Effector CD8-positive, alpha-beta T cell (primary cell): ENCODE measurements at regions not wholly inside any gene's neighbourhood (a gene's known extent, or its start where the extent isn't known, plus 50 kb on each side); places are given as distances from the start of the nearest gene placed in this dataset.
"Not testable (repeated sequence)": the region's sequence is repeated elsewhere in the genome, so short reads cannot be mapped to it uniquely, and the experiment has no call there.

ENCODE experiments used
- DNase-seq: peaks from one replicate; lab custom pipeline; 2025; lab: John Stamatoyannopoulos, UW

DNA sequence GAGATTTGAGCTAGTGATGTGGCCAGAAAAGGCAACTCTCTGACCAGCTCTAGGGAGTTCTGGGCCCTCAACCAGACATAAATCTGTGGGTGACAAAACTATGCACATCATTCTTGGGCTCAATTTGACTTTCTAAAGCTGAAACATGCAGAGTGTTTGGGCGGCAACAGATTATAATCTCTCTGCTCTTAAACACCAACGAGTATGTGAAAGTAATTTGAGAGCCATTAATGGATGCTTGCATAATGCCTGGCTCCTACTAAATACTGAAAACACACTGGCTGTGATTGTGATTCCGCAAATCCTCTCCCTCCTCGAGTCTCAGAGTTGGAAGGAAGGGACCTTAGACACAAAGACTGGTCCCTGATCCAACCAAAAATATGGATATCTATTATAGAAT is 186.7 kb downstream of the UACA start:
- no peak for DNase-seq

DNA sequence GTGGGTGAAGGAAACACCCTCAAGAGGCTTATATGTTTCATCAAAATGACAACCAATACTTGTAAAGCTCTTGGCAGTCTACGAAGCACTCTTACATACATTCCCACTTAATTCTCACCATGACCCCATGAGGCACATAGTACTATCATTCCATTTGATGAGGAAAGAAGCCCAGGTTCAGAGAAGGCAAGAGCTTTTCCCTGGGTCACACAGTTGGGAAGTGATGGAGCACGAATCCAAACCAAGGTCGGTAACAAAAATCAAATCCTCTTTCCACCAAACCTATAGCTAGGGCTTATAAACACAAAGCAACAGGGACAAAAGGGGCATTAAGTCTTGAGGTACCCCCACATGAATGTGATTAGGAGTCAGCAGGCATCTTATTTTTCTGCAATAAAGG is 187.1 kb downstream of the UACA start:
- no peak for DNase-seq

DNA sequence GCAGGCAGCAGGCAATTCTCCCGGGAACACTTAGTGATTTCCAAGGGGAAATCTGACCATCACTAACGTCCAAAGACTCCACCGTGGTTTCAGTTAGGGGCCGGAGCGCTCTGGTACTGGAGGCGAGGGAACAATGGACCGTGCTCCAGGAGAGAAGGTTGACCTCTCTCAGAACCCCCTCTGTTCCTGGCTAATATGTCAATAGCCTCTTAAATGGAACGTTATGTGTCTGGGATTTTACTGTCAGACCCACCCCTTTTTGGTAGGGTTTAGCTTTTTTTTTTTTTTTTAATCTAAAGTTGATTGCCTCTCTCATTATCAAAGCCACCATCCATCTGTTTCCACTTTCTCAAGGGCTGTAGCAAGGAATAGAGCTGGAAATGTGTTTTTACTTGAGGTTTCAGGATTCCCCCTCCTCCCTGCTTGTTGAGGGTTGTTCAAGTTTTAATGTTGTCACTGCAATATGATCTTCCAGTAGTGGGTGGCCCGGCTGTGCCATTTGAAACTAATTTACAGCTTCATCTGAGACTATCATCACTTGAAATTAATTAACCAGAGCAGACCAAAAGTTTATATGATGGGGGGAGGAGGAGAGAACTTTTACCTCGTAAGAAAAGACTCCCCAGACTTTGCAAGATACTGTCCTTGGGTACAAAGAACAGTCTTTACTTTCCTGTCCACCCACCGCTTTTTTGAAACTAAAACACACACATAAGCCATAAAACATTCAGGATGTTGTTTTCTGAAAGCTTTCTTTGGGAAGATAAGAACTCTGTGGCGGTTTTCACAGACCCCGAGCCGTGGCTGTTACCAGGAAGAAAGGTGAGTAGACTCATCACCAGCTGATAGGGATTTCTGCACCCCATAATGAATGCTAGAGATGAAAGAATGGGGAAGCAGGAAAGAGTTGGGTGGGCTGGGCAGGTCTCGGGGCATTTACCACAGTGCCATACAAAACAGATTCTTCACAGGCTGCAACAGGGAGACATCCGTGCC is 187.8 kb downstream of the UACA start:
- DNase-seq: no peak

DNA sequence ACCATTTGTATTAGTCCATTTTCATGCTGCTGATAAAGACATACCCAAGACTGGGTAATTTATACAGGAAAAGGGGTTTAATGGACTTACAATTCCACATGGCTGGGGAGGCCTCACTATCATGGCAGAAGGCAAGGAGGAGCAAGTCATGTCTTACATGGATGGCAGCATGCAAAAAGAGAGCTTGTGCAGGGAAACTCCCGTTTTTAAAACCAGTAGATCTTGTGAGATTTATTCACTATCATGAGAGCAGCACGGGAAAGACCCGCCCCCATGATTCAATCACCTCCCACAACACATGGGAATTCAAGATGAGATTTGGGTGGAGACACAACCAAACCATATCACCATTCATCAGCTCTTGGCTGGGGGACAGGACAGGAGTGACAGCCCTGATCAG is 189.0 kb downstream of the UACA start:
- DNase-seq: not testable (repeated sequence)

DNA sequence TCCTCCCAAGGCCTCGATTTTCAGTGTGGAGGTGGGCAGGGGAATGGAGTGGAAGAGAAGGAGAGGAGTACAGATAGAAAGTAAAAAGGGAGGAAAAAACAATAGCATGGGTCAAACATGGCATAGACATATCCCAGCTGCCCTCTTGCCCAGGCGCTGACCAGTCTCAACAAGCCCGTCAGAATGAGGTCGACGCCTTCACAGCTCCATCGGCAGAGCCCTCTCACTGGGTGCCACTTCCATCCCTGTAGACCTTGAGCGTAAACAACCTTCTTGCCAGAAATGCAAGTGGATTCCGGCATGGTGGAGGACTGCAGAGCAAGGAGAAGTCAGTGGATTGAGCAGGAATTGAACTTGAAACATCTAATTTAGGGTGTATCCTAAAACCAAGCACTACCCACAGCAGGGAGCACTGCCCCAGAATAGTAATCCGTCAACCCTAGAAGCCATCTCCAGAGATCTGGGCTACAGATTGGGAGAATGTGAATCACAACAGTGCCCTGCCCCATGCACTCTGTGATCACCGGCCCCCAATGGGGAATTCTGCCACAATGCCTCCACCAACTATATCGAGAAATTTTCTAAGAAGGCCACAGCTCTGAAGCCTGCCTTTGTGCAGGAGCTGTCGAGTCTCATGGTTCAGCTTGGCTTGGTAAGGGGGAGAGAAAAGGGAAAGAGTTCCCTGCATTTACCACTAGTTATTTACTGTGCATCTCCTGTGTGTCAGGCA is 190.1 kb downstream of the UACA start:
- no peak for DNase-seq

DNA sequence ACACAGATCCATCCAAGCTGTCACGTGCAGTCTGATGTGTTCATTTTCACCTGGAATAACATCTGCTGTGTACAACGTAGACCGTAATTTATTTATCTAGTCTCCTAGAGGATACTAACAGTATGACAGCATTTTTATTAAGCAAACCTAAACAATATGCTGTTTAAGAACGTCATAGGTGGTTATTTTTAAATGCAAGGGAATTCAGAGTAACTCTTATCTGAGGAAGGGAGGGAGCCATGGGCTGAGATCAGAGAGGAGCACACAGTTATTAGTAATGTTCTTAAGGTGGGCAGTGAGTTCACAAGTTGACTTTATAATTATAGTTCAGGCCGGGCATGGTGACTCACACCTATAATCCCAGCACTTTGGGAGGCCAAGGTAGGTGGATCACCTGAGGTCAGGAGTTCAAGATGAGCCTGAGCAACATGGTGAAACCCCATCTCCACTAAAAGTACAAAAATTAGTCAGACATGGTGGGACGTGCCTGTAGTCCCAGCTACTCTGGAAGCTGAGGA is 193.6 kb downstream of the UACA start:
- no peak for DNase-seq

DNA sequence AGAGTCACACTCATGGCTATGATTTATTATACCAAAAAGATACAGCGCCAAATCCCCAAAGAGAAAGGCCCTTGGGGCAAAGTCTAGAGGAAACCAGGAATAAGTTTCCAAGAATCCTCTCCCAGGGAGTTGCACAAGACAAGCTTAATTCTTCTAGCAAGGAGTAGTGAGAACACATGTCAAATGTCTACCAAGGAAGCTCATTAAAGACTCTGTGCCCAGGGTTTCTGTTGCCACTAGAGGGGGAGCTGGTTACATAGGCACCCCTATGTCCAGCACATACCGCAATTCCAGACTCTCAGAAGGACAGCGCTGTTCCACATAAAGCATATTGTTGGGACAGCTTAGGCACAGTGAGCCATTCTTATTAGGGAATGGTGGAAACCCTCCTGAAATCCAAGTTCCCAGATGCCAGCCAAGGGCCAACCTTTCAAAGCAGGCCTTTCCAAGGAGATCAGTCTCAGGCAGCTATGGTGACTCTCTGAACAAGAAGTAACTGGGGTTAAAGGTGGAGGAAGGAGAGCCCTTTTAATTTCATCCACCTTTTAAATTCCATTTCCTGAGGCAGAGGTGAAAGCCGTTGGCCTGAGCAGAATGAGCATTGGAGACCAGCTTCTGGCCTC is 194.2 kb downstream of the UACA start:
- DNase-seq: no peak

DNA sequence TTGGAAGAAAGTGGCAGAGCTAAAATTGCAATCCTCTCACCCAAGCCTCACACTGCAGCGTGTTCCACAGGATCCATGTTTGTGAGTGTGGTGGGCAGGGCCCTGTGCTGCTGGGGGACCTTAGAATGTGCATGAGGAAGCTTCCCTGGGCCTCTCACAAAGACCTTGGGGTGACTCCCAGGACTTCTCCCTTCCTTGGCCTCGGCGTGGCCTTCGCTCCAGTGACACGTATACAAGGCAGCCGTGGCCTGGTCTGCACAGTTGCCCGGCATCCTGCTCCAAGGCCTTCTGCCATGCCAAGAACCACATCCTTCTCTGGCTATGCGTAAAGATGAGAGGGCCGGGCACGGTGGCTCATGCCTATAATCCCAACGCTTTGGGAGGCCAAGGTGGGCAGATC is 196.4 kb downstream of the UACA start:
- DNase-seq: no peak

DNA sequence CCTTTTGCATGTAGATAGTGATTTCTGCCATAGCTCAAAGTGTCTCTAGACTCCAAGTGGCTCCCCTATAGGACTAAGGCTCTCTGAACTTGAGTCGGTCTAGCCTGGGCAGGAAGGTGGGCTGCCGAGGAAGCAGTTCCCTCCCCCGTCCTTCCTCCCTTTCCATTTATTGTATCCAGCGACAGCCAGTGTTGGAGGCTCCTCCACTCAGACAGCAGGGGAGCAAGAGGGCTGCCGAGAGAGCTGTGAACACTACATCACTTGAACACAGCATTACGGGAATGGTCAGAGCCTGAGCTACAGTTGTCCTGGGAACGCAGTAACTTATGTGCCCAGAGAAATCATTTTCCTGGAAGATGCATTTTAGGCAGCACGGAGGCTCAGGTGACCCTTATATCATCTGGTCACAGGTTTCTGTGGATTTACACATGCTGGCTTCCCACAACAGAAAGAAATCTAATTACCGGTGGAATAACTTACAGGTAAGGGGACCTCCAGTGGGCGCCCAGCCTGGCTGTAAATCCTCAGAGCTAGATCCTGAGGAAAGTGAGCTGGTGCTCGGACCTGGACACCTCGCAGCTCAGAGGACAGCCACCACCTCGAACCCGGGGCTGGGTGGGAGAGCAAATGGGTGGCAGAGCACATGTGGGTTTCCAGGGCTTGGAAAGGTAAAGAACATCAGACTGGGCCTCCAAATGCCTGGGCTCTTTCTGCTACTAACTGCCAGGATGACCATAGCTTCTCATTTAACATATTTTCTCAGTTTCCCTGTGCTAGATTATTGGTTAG is 197.1 kb downstream of the UACA start:
- DNase-seq: no peak

DNA sequence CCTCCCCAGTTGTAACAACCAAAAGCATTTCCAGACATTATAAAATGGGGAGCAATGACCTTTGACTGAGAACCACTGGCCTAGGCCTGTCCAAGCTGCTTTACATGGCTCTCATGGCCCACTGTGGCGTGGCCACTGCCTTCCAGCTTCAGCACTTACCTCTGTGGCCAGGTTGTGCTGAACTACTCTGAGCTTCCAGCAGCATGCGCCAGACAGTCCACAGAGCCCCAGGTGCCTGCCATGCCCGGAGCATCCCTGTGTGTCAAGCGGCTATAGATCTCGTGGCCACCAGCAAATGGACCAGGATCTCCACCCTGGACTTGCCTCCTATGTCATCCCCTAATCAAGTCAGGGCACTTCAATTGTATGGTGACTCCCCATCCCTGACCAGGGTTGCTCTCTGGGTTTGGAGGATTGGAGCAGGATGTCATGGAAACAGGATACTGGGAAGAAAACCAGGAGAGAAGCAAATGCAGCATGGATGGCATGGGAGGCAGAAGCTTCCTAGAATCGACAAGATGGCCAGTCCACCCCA is 199.7 kb downstream of the UACA start:
- DNase-seq: no peak

DNA sequence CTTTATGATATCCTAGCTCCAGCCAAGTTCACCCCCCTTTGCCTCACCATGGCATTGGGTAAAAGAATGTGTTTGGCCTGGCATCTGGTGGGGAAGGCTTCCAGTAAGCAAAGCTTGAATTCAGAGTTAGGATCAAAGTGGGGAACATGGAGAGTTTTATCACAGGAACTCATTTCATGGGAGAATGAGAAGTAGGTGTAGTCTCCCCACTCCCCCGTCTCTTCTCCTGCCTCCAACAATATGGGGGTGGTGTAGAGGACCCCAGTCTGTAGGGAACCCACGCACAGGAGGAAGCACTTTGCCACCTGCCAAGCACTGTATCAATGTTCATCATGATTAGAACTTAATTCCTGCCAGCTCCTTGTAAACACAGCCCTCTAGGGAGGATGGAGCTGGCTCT is 200.5 kb downstream of the UACA start:
- DNase-seq: no peak

DNA sequence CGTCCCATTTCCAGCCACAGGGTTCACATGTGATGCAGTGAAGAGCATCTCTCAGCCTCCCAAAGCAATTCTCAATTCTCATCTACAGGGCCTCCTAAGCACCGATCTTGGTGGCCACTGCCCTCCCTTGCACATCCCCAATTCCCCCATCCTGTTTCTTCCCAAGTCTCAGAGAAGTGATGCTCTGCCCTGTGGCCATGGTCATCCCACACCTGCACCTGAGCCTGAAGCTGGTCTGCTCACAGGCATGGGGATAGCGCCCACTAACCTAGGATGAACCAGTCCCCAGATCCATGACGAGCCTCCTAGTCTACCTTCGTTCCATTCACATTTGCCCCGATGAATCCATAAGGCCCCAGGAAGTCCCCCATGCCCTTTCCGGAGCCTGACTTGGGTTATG is 201.5 kb downstream of the UACA start:
- DNase-seq: no peak

DNA sequence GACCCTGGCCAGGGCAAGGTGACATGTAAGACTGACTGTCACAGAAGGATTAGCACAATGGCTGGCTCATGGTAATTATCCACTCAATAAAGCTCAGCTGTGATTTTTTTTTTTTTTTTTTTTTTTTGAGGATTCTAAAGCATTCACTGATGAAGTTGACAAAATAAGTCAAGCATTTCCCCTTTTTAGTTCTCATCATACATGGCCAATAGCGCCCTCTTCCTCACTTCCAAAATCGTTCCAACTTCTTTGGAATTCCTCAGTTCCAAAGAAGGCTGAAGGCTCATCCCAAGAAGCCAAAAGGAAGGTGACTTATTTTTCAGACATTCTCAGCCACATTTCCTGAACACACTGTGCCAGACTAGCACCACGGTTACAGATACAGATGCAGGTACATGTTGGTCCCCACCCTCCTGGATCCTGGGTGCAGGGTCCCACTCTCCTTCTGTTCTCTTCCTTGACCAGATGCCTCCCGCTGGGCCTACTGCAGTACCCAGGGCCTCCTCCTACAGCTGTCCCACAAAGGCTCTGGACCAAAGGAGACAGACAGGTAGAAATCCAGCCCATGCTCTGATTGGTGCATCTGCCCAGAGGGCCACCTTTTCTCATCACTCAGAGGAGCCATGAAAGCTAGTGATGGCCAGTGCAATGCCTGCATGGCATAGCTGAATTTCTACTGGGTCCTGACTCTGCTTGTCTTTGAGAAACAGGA is 202.6 kb downstream of the UACA start:
- DNase-seq: no peak

DNA sequence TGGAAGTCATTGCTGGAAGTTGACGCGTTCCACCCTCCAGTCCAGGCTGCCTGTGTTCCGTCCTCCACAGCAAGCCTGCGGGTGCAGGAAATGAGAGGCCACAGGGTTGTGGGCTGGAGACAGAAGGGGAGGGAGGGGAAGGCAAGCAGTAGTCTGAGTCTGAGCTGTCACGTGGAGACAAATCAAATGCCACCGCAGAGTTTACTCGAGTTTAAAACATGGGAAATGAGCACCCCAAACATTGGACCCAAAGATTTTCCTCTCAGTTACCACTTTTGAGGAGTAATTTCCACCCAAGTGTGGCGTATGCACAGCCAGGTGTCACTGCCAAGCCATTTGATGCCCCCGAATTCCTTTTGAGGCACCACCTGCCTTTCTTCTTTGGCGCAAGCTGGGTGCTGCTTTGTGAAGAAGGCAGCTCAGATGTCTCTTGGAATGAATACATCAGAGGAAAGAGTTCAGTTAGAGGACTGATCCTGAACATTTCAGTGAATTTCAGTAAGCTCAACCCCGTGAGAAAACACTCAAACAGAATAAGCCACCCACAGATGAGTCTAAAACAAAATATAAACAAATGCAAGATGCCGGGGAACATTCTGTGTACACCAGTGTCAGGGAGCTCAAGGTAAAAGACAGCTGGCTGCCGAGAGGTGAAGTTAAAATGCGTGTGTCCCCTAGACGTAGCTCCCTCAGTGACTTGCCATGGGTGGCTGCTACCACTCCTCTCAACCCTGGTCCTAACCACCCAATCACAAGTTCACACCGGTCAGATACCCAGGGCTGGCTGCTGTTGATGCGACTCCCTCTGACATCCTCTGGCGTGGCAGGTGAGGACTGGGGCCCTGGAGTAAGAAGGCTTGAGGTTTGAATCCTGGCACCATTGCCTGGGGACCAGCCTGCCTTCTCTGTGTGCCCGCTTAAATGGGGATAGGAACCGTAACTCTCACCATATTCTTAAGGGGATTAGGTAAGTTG is 203.8 kb downstream of the UACA start:
- peak; percentile 32 for DNase-seq

DNA sequence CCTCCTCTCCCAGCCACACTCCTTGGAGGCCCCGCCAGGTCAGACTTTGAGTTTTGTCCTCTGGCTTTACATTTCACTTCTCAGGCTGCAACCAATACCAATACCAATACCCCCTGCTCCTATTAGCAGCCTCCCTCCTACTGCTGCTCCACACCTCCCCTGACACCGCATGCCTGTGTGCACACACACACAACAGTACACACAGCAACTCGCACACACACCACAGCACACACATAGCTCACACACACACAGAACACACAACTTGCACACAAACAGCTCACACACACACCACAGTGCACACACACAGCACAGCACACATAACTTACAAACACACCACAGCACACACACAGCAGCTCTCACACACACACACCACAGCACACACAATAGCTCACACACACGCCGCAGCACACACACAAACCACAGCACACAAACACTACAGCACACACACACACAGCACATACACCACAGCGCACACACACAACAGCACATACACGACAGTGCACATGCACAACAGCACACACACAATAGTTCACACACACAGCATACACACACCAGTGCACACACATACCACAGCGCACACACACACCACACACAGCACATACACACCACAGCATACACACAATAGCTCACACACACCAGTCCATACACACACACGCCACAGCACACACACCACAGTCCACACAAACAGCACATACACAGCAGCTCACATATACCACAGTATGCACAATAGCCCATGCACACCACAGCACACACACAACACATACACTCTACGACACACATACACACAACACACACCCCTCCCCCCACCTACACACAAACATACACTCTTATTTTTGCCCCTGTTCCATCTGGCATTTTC is 204.7 kb downstream of the UACA start:
- DNase-seq: no peak

DNA sequence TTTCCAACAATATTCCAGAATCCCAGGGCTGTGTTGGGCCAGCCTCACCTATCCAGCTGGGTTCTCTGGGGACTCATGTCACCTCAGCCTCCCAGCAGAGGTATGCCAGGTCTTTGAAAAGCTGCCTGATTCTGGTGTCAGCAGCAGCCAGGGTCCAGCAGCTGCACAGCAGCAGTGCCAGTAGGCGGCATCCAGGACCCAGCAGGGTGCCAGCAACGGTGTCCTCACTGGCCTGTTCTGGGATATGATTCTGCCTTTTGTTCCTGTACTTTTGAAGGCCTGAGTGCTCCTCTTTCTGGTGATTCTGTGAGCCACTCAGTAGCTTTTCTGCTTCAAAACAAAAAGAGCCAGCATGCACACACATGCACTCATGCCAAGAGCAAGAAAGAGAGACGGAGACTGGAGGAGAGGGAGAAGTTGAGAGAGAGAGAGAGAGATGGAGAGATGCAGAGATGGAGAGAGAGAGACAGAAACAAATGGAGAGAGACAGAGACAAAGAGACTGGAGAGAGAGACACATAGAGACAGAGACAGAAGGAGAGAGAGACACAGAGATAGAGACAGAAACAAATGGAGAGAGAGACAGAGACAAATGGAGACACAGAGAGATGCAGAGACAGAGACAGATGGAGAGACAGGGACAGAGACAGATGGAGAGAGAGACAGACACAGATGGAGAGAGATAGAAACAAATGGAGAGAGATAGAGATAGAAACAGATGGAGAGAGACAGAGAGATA is 205.7 kb downstream of the UACA start:
- DNase-seq: no peak

DNA sequence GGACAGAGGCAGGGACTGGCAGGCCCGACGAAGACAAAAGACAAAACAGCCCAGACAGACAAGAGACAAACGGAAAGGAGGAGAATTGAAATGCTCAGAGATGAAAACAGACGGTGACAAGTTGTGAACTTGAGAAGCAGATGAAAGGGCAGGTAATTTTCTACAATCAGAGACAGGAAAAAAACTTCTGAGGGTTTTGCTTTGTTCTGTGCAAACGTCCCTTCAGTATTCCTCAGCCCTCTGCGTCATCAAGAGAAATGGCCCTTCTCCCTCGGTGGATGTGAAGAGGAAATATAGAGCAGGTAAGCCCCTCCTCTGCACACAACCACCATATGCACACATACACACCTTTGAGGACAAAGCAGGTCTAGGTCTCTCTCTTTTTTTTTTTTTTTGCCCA is 206.6 kb downstream of the UACA start:
- no peak for DNase-seq
